HEK293 (cell line): ENCODE measurements at regions not wholly inside any gene's neighbourhood (a gene's known extent, or its start where the extent isn't known, plus 50 kb on each side); places are given as distances from the start of the nearest gene placed in this dataset.

Experiments used
- CTCF ChIA-PET: fragments of 350-600 bp; formaldehyde crosslinking; extraction: SDS; loops from one replicate; lab custom pipeline; 2021; ENCODE audit warnings: antibody characterized with exemption; lab: Yijun Ruan, JAX
- POLR2A ChIA-PET: fragments of 300-600 bp; formaldehyde crosslinking; extraction: SDS; loops from one replicate; lab custom pipeline; 2020; ENCODE audit warnings: antibody characterized with exemption, inconsistent platforms; lab: Yijun Ruan, JAX
- H3K27ac ChIP-seq: fragments of 200-500 bp; sonication (Bioruptor generic); 2 replicates; pipeline ENCODE4 v1.5.1; 2014; ENCODE audit warnings: low read depth, low read length, control low read depth, inconsistent platforms; ENCODE audit errors: extremely low read depth
- H3K36me3 ChIP-seq, 2 experiments: fragments of 200-500 bp in 1 of 2; sonication (Bioruptor generic) in 1 of 2; 1 replicate in 1 of 2; 2 replicates in 1 of 2; pipeline ENCODE4 v1.5.1; 2014 to 2017; ENCODE audit warnings: inconsistent platforms in 2 of 2, low read length in 2 of 2; ENCODE audit not compliant: control insufficient read depth in 2 of 2, insufficient read depth in 1 of 2
- H3K4me1 ChIP-seq: fragments of 200-500 bp; sonication (Bioruptor generic); 2 replicates; pipeline ENCODE4 v1.5.1; 2014; ENCODE audit warnings: mild to moderate bottlenecking, low read length, inconsistent platforms; ENCODE audit not compliant: control insufficient read depth, insufficient read depth
- H3K4me3 ChIP-seq: 2 replicates; pipeline ENCODE4 v1.5.1; 2011; ENCODE audit warnings: low read depth, mild to moderate bottlenecking, control low read depth, low read length, moderate library complexity
- H3K9me3 ChIP-seq: fragments of 200-500 bp; sonication (Bioruptor generic); 2 replicates; pipeline ENCODE4 v1.5.1; 2014; ENCODE audit warnings: low read depth, low read length, inconsistent platforms; ENCODE audit not compliant: control insufficient read depth, insufficient read depth
- CTCF ChIP-seq: fragments of 450-650 bp; formaldehyde crosslinking; IDR thresholded peaks from 2 replicates; pipeline ENCODE4 v1.5.1; 2016; ENCODE audit warnings: missing biosample characterization, missing genetic modification characterization
- GFI1B ChIP-seq: fragments of 450-650 bp; formaldehyde crosslinking; IDR thresholded peaks from 2 replicates; pipeline ENCODE4 v1.5.1; 2016; ENCODE audit warnings: missing biosample characterization, missing genetic modification characterization
- HIC1 ChIP-seq: fragments of 450-650 bp; formaldehyde crosslinking; IDR thresholded peaks from 2 replicates; pipeline ENCODE4 v1.5.1; 2016; ENCODE audit warnings: missing biosample characterization, missing genetic modification characterization
- HOXD13 ChIP-seq: sonication (generic); formaldehyde crosslinking; IDR thresholded peaks from 2 replicates; pipeline ENCODE4 v1.8.0; 2022; ENCODE audit warnings: missing genetic modification reagents, borderline replicate concordance
- KLF7 ChIP-seq: fragments of 450-650 bp; formaldehyde crosslinking; IDR thresholded peaks from 2 replicates; pipeline ENCODE4 v1.5.1; 2016; ENCODE audit warnings: missing biosample characterization, missing genetic modification characterization, borderline replicate concordance
- PBX3 ChIP-seq: sonication (generic); formaldehyde crosslinking; IDR thresholded peaks from 2 replicates; pipeline ENCODE4 v1.8.1; 2022; ENCODE audit warnings: mild to moderate bottlenecking, moderate library complexity, missing genetic modification reagents
- SETDB1 ChIP-seq: IDR thresholded peaks from one replicate; pipeline ENCODE4 v1.6.1; 2017; ENCODE audit warnings: mild to moderate bottlenecking, low read length, moderate library complexity, mixed read lengths; ENCODE audit not compliant: insufficient read length
- TCF7L2 ChIP-seq: IDR thresholded peaks from 2 replicates; pipeline ENCODE4 v1.6.1; 2011; ENCODE audit warnings: low read depth, mild to moderate bottlenecking, inconsistent platforms, low read length, moderate library complexity, borderline replicate concordance
- ZBTB48 ChIP-seq: fragments of 450-650 bp; formaldehyde crosslinking; IDR thresholded peaks from 2 replicates; pipeline ENCODE4 v1.5.1; 2016; ENCODE audit warnings: missing biosample characterization, missing genetic modification characterization
- ZNF112 ChIP-seq: fragments of 450-650 bp; formaldehyde crosslinking; IDR thresholded peaks from 2 replicates; pipeline ENCODE4 v1.5.0; 2017; ENCODE audit warnings: missing biosample characterization, missing genetic modification characterization
- ZNF138 ChIP-seq: fragments of 450-650 bp; formaldehyde crosslinking; IDR thresholded peaks from 2 replicates; pipeline ENCODE4 v1.5.1; 2016; ENCODE audit warnings: missing biosample characterization, missing genetic modification characterization, borderline replicate concordance
- ZNF146 ChIP-seq: fragments of 450-650 bp; formaldehyde crosslinking; IDR thresholded peaks from 2 replicates; pipeline ENCODE4 v1.5.1; 2016; ENCODE audit warnings: missing biosample characterization, missing genetic modification characterization
- ZNF155 ChIP-seq: fragments of 450-650 bp; formaldehyde crosslinking; IDR thresholded peaks from 2 replicates; pipeline ENCODE4 v1.5.1; 2016; ENCODE audit warnings: missing biosample characterization, missing genetic modification characterization
- ZNF184 ChIP-seq: fragments of 450-650 bp; IDR thresholded peaks from 2 replicates; pipeline ENCODE4 v1.5.1; 2018; ENCODE audit warnings: missing biosample characterization, mild to moderate bottlenecking, missing genetic modification characterization
- ZNF202 ChIP-seq: fragments of 450-650 bp; formaldehyde crosslinking; IDR thresholded peaks from 2 replicates; pipeline ENCODE4 v1.5.1; 2016; ENCODE audit warnings: missing biosample characterization, missing genetic modification characterization, borderline replicate concordance
- ZNF214 ChIP-seq: fragments of 450-650 bp; formaldehyde crosslinking; IDR thresholded peaks from 2 replicates; pipeline ENCODE4 v1.5.1; 2017; ENCODE audit warnings: missing biosample characterization, mild to moderate bottlenecking, missing genetic modification characterization, borderline replicate concordance
- ZNF488 ChIP-seq: fragments of 450-650 bp; formaldehyde crosslinking; IDR thresholded peaks from 2 replicates; pipeline ENCODE4 v1.5.1; 2016; ENCODE audit warnings: missing biosample characterization, missing genetic modification characterization
- ZNF549 ChIP-seq: fragments of 450-650 bp; IDR thresholded peaks from 2 replicates; pipeline ENCODE4 v1.5.1; 2018; ENCODE audit warnings: missing biosample characterization, missing genetic modification characterization, mild to moderate bottlenecking, inconsistent platforms, moderate library complexity
- ZNF585B ChIP-seq: fragments of 450-650 bp; formaldehyde crosslinking; IDR thresholded peaks from 2 replicates; pipeline ENCODE4 v1.5.1; 2016; ENCODE audit warnings: missing biosample characterization, missing genetic modification characterization
- ZSCAN4 ChIP-seq: fragments of 450-650 bp; formaldehyde crosslinking; IDR thresholded peaks from 2 replicates; pipeline ENCODE4 v1.5.1; 2017; ENCODE audit warnings: missing biosample characterization, missing genetic modification characterization

GRCh38 chr5:3372289-3372688, 223.3 kb upstream of the IRX1 start:
- no peak overlapping the region for H3K27ac ChIP-seq
- POLR2A ChIA-PET = no interaction called here
- no peaks in the 10 kb centered on the region for H3K9me3 ChIP-seq
- TF ChIP-seq SETDB1 (peak; percentile 95), ZNF112 (tag by site-specific recombination) (no peak), ZNF155 (no peak), TCF7L2 (no peak), ZSCAN4 (no peak), ZNF488 (tag by site-specific recombination) (no peak)
- TF ChIP-seq, all 188 proteins: peak for 1
- no peaks in the 10 kb centered on the region for H3K36me3 ChIP-seq
- no peaks in the 10 kb centered on the region for H3K4me1 ChIP-seq
- CTCF ChIA-PET = no interaction called here
- no peak overlapping the region for H3K4me3 ChIP-seq

- no peak overlapping the region for H3K27ac ChIP-seq
- POLR2A ChIA-PET = no interaction called here
- no peaks in the 10 kb centered on the region for H3K9me3 ChIP-seq
- H3K36me3 ChIP-seq = no peaks in the 10 kb centered on the region
- no peak for TF ChIP-seq ZBTB48 (tag by site-specific recombination)
- no peak for TF ChIP-seq ZNF184 (tag by site-specific recombination)
- TF ChIP-seq ZNF146 (tag by site-specific recombination) = no peak
- no peak for TF ChIP-seq ZNF214 (tag by site-specific recombination)
- no peak for TF ChIP-seq GFI1B (tag by site-specific recombination)
- no peak for TF ChIP-seq ZNF549 (tag by site-specific recombination)
- TF ChIP-seq HOXD13 = no peak
- no peak for TF ChIP-seq CTCF (tag by site-specific recombination)
- no peak for TF ChIP-seq KLF7 (tag by site-specific recombination)
- TF ChIP-seq ZNF138 (tag by site-specific recombination) = no peak
- no peak for TF ChIP-seq PBX3 (CRISPR knock-in tag)
- no peak for TF ChIP-seq HIC1 (tag by site-specific recombination)
- TF ChIP-seq ZNF202 (tag by site-specific recombination) = no peak
- no peak for TF ChIP-seq ZNF585B (tag by site-specific recombination)
- TF ChIP-seq, all 188 proteins: peak for 0
- CTCF ChIA-PET = interaction anchor here (0.7 kb wide), 1 partner anchor 1191 kb away, joined by 3 read pairs; no protein-coding TSS in a partner anchor
- Histone ChIP-seq H3K4me3 (no peak overlapping the region), H3K4me1 (no peaks in the 10 kb centered on the region)
Measured at GRCh38 chr5:3365501-3366215, 230.0 kb upstream of the IRX1 start.
